Cardiac muscle cell (in vitro differentiated cells and primary cell): ENCODE measurements at regions not wholly inside any gene's neighbourhood (a gene's known extent, or its start where the extent isn't known, plus 50 kb on each side); places are given as distances from the start of the nearest gene placed in this dataset.

ENCODE experiments used
- DNase-seq, 2 donors: peaks; one replicate each; pipeline versions ENCODE4 v3.0.0 to v3.0.0-alpha.2; 2010 to 2017; ENCODE audit warnings: low read depth in 1 of 2, low spot score in 1 of 2
- H3K27ac ChIP-seq: fragments of 200-600 bp; sonication (generic); 2 replicates; pipeline ENCODE4 v1.5.1; 2016
- H3K27me3 ChIP-seq: fragments of 200-600 bp; sonication (generic); 2 replicates; pipeline ENCODE4 v1.6.0; 2016; ENCODE audit warnings: control low read depth
- H3K36me3 ChIP-seq: fragments of 200-600 bp; sonication (generic); 2 replicates; pipeline ENCODE4 v1.5.1; 2016; ENCODE audit warnings: control low read depth
- H3K4me1 ChIP-seq: fragments of 200-600 bp; sonication (generic); 2 replicates; pipeline ENCODE4 v1.8.1; 2017; ENCODE audit warnings: low read depth, mild to moderate bottlenecking, mixed run types
- H3K4me3 ChIP-seq: fragments of 200-600 bp; sonication (generic); 2 replicates; pipeline ENCODE4 v1.5.1; 2016; ENCODE audit warnings: mild to moderate bottlenecking
- H3K9me3 ChIP-seq: fragments of 200-600 bp; sonication (generic); 2 replicates; pipeline ENCODE4 v1.5.1; 2017; ENCODE audit warnings: low read depth, mild to moderate bottlenecking, control low read depth
- CTCF ChIP-seq: IDR thresholded peaks from 2 replicates; pipeline ENCODE4 v1.5.1; 2012; ENCODE audit warnings: low read depth, mild to moderate bottlenecking, low read length

DNA sequence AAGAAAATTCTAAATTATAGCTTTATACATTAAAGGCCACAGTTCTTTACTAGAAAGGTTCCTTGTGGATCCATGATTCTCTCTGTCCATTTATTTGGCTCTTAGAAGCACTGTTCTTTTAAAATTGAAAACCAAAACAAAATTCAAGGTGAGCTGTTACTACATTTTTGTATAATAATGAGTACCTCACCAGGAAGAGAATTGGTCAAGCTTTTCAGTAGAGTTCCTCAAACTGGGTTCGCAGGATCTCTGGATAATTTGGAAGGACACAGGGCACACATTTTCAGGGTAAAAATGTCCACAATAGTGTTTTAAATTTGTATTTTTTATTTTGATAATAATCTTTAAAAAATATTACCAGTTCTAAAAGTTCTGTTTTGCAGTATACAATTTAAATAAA, 93.0 kb downstream of the PPP1R3A start:
- no peak for TF ChIP-seq CTCF
- peaks cover 2% of the 10 kb centered on the region for H3K4me1 ChIP-seq
- DNase-seq, result no peak

DNA sequence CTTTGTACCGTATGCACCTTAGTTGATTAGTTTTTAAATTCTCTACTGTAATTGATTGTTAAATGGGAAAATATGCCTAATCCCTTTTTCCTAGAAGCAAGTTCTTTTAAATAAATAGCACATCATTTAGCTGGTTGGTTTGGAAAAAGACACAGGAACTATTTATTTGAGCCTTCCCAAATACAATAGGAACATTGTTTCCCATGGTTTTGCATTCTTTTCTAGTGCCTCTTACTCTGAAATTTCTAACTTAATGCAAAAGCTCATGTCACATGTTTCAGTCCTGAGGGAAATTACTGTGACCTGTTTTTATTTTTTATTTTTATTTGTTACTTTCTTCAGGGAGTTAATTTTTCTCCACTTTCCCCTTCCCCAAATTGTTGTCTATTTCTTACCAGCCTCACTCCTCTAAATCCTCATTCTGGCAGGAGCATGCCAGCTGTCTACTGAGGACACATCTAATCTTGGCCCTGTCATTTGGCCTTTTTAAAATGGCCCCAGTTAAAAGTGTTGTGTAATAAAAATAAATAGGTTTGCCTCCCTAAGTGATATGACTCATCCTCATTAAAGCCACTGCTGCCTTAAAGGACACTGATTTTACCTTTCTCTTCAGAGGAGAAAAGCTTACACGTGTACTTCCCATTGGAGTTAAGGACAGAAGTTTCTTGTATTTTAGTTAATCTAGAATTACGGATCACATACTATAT, 94.5 kb downstream of the PPP1R3A start:
- Histone ChIP-seq H3K9me3 (no peaks in the 10 kb centered on the region), H3K36me3 (no peaks in the 10 kb centered on the region), H3K27me3 (no peaks in the 10 kb centered on the region), H3K4me3 (no peak overlapping the region), H3K4me1 (peaks cover 7% of the 10 kb centered on the region), H3K27ac (no peak overlapping the region)
- no peak for TF ChIP-seq CTCF
- DNase-seq, result no peak

More for the DNA sequence above, 93.0 kb downstream of the PPP1R3A start:
- H3K9me3 ChIP-seq, result no peaks in the 10 kb centered on the region
- no peaks in the 10 kb centered on the region for H3K36me3 ChIP-seq
- H3K27me3 ChIP-seq, result no peaks in the 10 kb centered on the region
- H3K4me3 ChIP-seq, result no peak overlapping the region
- H3K27ac ChIP-seq, result no peak overlapping the region

DNA sequence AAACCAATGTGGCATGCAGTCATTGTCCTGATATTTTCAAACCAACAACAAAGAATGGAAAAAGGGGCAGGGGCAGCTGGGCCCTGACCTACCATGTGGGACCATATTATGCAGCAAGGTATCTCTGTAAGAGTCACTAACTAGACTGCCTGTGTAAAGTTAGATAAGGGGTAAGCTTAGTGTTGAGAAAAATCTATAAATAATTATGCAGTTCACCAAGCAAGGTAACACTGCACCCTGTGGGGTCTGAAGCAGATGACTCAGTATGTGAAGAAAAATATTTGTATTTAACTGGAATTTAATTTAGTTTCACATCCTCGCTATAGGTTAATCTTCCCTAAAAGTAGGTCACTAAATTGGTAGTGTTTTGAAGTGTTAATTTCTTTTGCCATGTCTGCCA, 99.3 kb downstream of the PPP1R3A start:
- no peak overlapping the region for H3K27ac ChIP-seq
- no peaks in the 10 kb centered on the region for H3K9me3 ChIP-seq
- no peaks in the 10 kb centered on the region for H3K27me3 ChIP-seq
- TF ChIP-seq CTCF, result no peak
- peaks cover 9% of the 10 kb centered on the region for H3K4me1 ChIP-seq
- H3K36me3 ChIP-seq, result no peaks in the 10 kb centered on the region
- DNase-seq, result no peak
- H3K4me3 ChIP-seq, result no peak overlapping the region

DNA sequence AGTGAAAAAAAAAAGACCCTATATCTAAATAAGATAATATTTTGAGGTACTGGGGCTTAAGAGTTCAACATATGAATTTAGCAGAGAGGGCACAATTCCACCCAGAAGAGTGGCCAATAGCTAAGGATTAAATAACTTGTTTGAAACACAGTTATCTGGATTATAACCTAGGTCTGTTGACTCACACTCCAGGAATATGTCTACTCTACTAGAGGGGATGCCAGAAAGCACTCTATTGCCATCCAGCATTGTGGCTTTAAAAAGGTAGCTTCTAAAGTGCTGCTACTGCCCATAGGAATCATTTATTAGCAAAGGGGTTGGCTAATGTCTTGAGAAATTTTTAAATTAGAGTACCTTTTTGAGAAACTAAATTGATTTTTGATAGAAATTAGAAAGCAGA, 102.2 kb downstream of the PPP1R3A start:
- H3K4me1 ChIP-seq, result peaks cover 8% of the 10 kb centered on the region
- H3K4me3 ChIP-seq, result no peak overlapping the region
- TF ChIP-seq CTCF, result no peak
- no peaks in the 10 kb centered on the region for H3K9me3 ChIP-seq
- no peak for DNase-seq
- no peak overlapping the region for H3K27ac ChIP-seq
- no peaks in the 10 kb centered on the region for H3K27me3 ChIP-seq
- no peaks in the 10 kb centered on the region for H3K36me3 ChIP-seq

- TF ChIP-seq CTCF, result no peak
- H3K27me3 ChIP-seq, result no peaks in the 10 kb centered on the region
Measured at GRCh38 chr7:113813471-113813870, 105.3 kb downstream of the PPP1R3A start.

More at GRCh38 chr7:113813471-113813870, 105.3 kb downstream of the PPP1R3A start:
- H3K36me3 ChIP-seq, result no peaks in the 10 kb centered on the region
- H3K4me1 ChIP-seq, result no peaks in the 10 kb centered on the region
- no peak overlapping the region for H3K4me3 ChIP-seq
- no peak overlapping the region for H3K27ac ChIP-seq
- no peaks in the 10 kb centered on the region for H3K9me3 ChIP-seq
- no peak for DNase-seq
